Fibroblast of villous mesenchyme (primary cell): ENCODE measurements at regions not wholly inside any gene's neighbourhood (a gene's known extent, or its start where the extent isn't known, plus 50 kb on each side); places are given as distances from the start of the nearest gene placed in this dataset.

Experiments
- DNase-seq: peaks from one replicate; pipeline ENCODE4 v3.0.0-alpha.2; 2010; ENCODE audit warnings: low read depth
- H3K4me3 ChIP-seq: 2 replicates; pipeline ENCODE4 v1.5.1; 2011; ENCODE audit warnings: low read depth, mild to moderate bottlenecking, low read length
- TF ChIP-seq, protein P1 (sequence below): IDR thresholded peaks from 2 replicates; pipeline ENCODE4 v1.5.1; 2012; ENCODE audit warnings: low read depth, mild to moderate bottlenecking, low read length; ENCODE audit not compliant: insufficient read depth

DNA sequence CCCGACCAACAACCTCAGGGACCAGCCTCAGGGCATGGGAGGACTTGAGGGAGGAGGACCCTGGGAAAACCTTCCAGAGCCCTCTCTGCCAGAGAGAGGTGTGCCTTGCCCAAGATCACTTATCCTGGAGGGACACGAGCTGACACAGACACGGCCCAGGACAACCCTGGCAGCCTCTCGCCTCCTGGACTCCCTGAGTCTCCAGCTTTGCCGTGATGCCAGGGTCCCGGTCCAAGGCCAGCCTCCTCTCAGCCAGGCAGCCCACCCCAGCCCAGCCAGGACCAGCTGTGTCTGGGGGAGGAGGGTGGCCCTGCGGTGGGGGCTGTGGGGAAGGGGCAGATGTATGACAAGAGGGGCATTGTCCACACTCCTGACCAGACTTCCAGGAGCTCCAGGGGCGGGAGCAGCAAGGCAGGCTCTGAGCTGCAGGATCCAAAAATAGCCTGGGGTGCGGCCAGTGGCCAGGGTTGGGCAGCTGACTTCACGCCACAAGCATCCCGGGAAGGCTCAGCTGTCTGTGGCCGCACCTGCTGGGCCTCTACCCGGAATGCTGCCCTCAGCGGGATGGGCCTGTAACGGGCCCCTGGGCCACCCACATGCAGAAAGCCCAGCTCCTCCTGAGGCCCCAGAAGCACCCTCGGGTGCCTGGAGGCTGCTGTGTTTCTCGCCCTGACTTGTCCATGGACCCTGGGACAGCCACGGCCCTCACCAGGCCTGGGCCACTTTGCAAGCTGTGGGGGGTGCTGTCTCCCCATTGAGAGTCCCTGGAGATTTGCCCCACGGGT lies 65.5 kb upstream of the GPC1 start:
- H3K4me3 ChIP-seq, result no peak overlapping the region
- TF ChIP-seq, protein P1, sequence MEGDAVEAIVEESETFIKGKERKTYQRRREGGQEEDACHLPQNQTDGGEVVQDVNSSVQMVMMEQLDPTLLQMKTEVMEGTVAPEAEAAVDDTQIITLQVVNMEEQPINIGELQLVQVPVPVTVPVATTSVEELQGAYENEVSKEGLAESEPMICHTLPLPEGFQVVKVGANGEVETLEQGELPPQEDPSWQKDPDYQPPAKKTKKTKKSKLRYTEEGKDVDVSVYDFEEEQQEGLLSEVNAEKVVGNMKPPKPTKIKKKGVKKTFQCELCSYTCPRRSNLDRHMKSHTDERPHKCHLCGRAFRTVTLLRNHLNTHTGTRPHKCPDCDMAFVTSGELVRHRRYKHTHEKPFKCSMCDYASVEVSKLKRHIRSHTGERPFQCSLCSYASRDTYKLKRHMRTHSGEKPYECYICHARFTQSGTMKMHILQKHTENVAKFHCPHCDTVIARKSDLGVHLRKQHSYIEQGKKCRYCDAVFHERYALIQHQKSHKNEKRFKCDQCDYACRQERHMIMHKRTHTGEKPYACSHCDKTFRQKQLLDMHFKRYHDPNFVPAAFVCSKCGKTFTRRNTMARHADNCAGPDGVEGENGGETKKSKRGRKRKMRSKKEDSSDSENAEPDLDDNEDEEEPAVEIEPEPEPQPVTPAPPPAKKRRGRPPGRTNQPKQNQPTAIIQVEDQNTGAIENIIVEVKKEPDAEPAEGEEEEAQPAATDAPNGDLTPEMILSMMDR, result no peak
- peak; percentile 86 for DNase-seq

DNA sequence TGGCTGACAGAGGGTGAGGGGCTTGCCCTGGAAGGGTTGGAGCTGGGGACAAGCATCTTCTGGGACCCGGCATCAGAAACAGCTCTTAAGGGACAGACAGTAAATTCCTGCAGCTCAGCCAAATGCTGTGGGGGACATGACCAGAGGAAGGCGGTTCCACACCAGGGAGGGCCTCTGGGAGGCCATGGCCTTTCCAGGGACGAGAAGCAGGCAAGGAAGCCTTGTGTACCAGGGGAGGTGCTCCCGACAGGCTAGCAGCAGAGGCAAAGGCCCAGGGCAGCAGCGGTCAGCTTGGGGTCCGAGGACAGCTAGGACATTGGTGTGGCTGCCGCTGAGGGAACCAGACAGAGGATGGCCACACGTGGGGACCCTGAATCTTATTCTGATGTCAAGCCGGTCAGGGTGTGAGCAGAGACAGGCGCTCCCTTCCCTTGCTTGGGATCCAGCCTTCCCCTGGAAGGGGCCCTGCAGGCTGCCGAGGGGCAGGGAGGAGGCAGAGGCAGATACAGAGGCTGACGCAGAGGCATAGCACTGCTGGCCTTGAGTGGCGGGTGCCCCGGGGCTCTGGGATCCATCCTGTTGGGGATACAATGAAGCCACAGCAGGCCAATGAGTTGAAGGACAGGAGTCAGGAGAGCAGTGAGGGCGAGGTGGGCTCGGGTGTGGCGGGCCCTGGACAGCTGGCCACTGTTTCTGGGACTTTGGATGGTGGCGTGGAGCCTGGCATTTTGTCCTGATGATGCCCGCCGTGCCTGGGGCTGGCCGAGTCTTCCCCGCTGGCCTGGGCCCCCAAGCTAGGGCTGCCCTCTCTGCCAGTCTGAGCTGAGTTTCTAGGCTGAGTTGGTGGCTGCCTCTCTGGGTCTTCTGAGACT lies 64.1 kb upstream of the GPC1 start:
- TF ChIP-seq, protein P1, result no peak
- no peak for DNase-seq
- no peak overlapping the region for H3K4me3 ChIP-seq

DNA sequence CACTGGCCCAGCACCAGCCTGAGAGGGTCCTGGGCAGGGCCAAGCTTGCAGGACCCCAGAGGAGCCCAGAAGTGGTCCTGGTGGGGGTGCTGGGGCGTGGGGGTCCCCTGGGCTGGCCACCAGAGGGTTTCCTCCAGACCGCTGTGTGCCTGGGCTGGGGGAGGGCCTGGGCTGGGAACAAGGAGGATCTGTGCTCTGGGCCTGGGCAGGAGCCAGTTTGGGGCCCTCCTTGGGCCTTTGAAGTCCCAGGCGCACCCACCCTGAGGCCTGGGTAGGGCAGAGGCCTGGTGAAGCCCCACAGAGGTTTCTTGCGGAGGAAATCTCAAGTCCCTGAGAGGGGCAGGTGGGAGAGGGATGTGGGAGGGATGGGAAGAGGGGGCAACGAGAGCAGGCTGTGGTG lies 63.4 kb upstream of the GPC1 start:
- no peak for DNase-seq
- TF ChIP-seq, protein P1, result no peak
- no peak overlapping the region for H3K4me3 ChIP-seq

DNA sequence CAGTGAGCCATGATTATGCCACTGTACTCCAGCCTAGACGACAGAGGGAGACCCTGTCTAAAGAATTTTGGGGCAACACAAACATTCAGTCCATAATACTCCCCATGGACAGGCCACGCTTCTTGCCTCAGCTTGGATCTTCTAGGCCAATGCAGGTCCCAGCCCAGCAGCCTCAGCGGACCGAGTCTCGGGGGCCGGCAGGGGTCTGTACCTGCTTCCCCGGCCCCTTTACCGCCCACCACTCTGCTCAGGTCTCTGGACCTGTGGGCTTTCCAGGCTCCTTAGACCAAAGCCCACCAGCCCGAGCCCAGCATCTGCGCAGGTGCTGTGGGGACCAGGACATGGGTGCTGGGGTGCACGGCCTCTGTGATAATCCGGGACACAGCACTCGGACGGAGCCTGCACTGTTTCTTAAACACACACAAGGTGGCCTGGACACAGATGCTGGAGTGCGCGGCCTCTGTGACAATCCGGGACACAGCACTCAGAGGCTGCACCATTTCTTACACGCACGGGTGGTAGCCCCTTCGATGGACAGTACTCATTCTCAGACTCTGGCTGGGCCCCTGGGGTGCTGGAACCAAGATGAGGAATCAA lies 62.1 kb upstream of the GPC1 start:
- DNase-seq, result no peak
- TF ChIP-seq, protein P1, result no peak
- no peak overlapping the region for H3K4me3 ChIP-seq

DNA sequence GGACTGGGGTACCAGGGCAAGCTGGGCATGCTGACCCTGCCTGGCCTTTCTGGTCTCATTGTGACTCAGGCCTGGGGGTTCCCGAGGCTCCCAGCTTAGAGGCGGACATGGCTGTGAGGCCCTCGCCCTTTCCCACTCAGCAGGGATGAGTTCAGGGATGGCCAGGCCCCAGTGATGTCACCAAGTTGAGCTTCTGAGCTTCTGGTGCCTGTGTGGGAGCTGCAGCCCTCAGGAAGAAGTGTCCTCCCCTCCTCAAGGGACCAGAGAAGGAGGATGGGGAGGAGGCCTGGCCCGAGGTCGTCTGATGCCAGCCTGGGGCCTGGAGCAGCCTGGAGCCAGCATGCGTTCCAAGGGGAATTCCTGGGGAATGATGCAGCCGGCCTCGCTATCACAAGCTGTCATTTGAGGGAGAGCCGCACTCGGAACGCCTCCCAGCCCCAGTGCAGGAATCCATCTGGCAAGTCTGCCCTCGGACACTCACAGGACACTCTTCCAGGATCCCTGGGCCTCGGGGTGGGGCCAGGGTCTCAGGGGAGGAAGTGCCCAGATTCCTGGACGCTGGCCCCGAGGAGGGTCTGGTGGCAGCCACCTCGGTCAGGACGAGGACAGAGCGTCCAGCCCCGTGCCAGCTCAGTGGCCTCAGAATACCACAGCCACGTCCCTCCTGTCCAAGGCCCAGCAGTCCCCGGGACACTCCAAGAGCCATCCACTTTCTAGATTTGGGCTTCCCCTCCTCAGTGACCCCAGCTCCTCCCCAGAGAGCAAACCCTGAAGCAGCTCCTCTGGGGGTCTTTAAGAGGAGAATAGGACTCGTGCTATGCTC lies 61.2 kb upstream of the GPC1 start:
- DNase-seq, result peak; percentile 87
- TF ChIP-seq, protein P1, result no peak
- no peak overlapping the region for H3K4me3 ChIP-seq

DNA sequence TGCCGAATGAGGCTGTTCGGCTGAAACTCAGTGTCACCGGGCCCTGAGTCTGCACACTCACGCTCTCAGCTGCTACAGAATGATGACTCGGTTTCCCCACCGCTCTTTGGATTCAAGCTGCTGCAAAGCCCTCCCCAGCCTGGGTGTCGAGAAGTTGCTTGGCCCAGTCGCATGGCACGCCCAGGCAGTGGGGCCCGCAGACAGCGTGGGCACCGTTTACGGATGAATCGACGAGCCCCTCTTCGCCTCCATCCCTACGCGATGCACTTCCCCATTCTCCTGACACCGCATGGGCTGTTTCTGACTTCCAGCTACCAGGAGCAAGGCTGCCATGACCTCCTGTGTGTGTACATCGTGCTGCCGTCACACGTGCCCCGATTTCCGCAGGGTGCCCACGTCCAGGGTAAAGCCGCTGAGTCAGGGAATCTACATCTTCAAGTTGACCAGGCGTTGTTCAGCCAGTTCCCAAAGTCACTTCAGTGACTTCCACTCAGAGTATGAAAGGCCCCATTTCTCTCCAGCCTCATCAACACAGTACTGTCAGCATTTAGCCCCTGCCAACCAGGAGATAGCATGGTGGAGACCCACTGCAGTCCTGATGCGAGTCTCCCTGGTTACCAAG lies 60.3 kb upstream of the GPC1 start:
- no peak overlapping the region for H3K4me3 ChIP-seq
- no peak for DNase-seq
- TF ChIP-seq, protein P1, result no peak
